HG02642 (cell line): ENCODE measurements at regions not wholly inside any gene's neighbourhood (a gene's known extent, or its start where the extent isn't known, plus 50 kb on each side); places are given as distances from the start of the nearest gene placed in this dataset.
A peak's percentile ranks its signal among the peaks of the same experiment; 100 is the strongest.

ENCODE experiments used
- ATAC-seq: cut with Tn5 transposase; IDR thresholded peaks from one replicate; pipeline ENCODE4 v1.9.1; 2021; ENCODE audit warnings: mild to moderate bottlenecking; ENCODE audit not compliant: unreplicated experiment, poor library complexity

DNA sequence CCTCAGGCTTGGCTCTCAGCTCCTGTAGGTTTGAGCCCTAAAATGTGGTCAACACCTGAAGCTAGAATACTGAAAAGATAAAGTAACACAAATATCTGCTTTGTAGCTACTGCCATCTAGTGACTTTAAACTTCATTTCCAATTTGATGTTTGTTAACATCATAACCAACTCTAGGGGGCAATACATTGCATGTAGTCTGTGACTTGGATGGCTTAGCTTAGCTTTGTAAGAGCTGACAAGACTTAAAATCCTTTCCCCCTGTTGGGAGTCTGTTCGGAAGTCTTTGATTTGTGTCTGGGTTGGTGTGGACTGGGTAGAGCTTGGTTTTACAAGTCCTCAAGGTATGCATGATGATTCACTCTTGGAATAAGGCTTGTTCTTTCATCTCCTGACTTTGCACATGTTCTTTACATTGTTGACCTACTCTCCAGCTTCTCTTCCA, 51.7 kb downstream of the SCN11A start:
- peak; percentile 75 for ATAC-seq

DNA sequence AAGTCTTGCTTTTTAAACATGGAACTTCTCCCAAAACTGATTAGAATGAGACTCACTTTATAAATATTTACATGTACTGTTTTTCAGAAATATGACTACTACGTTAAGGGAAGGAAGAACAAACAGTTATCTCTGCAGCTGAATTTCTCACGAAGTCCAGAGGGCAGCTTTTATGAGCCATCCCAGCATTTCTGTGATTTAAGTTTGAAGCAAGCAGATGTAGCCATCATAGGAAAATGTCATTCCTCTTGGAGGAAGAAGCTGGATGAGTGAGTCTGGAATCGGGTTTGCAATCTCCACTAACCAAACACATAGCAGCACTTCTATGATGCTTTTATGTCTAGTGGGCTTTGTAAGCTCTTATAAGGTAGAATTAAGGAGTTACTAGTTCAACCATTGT, 53.7 kb downstream of the SCN11A start:
- ATAC-seq, result no peak

DNA sequence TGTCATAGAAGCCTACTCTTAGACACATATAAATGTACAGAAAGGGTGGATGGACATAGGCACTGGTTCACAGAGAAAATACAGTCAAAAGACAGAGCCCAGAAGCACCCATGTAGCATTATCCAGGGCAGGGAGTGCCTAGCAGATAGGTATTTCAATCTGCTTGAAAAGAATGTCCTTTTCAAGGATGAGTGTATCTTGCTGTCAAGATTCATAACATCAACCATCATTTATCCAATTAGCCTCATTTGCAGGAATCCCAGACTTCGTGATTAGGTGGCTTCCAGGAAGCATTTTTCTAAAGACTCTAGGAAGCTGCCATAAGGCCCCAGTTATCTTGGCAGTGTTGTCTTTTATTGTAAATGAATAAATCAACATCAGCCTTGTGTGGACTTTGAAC, 55.6 kb downstream of the SCN11A start:
- ATAC-seq, result no peak

DNA sequence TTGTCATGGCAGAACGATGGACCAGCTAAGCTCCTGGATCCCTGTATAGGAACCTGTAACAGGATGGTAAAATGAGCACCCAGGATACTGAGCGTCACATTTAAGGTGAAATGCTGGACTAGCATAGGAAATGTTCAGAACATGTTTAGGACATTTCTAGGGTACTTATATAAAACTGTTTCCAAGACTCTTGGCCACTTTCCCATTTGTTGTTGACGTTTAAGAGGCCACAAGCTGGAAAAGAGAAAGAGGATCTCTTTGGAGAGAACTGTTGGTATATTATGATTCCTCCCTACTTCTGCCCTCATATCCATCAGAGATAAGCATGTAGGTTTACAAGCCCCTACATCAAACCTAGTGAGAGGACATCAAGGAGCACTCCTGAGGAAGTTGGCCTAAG, 57.5 kb downstream of the SCN11A start:
- no peak for ATAC-seq

DNA sequence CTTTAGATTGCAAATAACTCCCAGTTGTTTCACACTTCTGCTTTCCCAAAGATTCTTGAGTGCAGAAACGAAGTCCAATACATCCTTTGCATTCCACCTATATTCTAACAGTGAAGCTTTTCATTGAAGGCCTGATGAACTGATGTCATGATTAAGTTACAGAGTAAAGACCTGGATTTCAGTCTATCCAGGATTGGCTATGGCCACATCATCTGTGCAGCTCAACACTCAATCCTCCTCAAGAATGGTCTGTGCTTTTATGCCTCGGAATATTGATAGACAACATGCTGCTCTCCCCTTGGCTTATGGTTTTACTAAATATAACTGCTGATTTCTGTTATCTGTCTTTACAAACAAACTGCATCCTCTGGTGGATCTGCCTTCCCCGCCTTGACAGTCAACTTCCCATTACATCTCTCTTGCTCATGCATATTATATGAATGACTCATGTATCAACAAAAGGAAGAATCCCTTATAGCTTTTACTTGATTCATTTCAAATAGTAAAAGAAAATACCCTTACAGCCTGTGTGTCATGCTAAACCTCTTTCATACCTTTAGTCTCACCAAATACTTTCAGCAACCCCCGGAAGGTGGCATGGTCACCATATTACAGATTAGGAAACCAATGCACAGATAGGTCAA, 59.5 kb downstream of the SCN11A start:
- ATAC-seq, result no peak

DNA sequence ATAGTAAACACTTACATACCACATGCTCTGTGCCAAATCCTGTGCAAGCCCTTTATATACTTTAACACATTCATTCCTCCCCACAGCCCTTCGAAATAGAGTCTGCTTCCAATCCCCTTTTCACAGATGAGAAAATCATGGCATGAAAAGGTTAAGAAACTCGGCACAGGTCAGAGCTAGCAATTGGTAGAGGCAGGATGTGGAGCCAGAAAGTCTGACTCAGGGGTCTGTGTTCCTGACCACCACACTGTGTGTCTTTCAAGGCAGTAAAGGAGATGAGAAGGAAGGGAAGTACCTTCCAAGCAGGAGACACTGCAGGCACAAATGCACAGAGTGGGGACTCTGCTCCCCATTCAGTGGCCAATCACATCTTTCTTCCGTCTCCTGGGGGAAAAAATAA, 61.1 kb downstream of the SCN11A start:
- no peak for ATAC-seq

DNA sequence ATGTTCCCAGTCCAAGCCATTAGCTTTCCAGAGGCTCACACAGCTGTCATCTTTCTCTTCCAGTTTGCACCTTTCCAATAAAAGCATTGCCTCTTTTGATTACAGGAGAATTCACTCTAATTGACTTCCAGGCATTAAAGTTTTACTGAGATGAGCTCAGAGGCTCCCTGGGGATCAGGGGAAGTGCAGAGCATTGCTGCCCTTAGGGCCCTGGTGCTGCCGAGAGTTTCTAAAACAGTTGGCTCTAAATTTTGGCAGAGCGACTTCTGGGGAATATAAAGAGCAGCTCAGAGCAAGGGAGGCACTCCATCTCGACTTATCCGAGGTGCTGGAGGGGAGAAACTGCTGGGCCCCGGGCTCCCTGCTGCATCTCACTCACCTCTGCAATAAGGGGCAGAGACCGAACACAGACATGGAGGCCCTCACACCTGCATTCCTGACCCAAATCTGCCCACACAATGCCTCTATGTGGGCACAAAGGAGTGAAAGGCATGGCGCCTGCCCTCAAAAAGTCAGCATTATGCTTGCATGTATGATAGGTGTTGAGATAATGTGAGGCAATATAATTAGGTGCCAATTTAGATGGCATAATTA, 61.7 kb downstream of the SCN11A start:
- ATAC-seq, result no peak

DNA sequence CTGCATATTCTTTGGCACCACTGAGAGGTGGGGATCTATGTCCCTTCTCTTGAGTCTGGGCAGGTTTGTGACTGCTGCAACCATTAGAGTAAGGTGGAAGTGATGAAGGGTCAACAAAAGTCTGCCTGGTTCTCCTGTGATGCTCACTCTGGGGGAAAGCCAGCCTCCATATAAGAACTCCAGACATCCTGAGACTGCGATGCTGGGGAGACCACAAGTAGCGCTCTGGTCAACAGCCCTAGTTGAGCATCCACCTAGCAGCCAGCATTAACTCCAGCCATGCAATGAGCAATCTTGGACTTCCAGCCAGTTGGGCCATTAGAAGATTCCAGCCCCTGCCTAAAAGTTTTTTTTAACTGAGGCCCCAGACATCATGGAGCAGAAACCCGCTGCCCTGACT, 62.8 kb downstream of the SCN11A start:
- no peak for ATAC-seq

DNA sequence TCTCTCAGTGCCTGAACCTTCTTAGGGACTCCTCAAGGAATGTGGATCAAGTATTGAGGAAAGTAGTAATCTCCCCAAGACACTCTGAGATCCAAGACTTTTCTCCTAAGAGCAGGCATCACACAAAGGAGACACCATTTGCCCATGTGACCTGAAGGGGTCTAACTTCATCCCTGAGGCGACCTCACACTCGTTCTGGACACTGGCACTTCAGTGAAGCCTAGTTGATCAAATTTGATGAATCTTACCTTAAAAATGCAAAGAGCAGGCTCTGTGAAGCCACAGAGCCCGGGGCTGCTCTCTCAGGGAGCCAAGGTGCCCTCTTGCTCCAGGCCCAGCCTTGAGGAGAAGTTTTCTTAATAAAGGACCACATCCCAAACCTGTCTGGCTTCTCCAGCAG, 64.3 kb downstream of the SCN11A start:
- no peak for ATAC-seq

DNA sequence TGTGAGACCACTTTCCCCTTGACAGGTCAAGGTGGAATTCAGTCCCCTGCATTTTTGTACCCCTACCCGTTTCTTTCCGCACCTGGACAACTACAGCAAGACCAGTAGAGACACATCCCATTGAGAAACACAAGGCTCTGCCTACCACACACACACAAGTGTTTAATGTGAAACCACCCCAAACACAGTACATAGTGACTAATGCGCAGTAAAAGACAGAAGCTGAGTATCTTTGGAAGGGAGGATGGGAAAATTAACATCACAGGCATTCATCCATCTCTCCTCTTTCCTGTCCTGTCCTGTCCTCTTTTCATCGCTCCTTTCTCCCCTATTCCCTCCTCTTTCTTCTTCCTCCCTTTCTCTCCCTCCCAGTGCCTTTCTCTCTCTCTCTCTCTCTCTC, 64.8 kb downstream of the SCN11A start:
- ATAC-seq, result no peak

DNA sequence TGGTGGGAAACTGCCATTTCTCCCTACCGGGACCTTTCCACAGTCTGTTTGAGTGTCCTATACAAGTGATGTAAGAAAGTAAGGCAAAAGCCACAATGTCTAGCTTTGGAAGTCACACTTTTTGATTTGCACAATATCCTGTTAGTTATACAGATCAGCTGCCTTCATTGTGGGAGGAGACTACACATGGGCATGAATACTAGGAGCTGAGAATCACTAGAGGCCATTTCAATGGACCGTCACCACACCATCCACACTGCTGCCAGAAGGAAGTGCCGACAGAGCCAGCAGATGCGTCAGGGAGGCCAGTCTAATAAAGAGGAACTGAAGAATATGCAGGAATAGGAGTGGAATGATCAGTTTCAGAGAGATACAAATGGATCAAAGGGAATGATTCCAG, 65.8 kb downstream of the SCN11A start:
- ATAC-seq, result no peak

DNA sequence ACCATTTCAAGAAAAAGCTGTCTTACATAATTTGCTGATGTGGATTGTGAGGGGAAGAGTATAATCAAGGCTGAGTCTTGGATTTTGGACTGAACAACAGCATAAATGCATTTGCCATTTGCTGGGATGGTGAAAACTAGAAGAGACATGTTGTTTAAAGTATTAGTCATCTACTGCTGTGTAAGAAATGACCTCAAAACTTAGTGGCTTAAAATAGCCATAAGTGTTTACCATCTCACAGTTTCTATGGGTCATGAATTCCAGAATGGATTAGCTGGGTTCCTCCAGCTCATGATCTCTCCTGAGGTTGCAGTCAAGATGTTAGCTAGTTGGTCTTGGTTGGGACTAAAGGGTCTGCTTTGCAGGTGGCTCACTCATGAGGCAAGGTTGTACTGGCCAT, 66.2 kb downstream of the SCN11A start:
- ATAC-seq, result no peak

DNA sequence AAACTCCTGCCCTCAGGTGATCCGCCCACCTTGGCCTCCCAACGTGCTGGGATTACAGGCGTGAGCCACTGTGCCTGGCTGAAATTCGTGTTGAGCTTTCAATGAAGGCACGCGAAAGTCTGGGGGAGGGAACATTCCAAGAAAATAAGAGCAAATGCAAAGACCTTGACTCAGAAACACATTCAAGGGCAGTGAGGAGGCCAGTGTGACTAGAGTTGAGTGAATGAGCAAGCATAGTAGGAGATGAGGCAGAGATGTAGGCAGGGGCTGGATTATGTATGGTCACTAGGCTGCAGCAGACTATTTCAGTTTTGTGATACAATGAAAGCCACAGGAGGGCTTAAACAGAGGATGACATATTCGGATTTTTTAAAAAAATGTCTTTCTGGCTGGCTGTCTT, 67.0 kb downstream of the SCN11A start:
- no peak for ATAC-seq

DNA sequence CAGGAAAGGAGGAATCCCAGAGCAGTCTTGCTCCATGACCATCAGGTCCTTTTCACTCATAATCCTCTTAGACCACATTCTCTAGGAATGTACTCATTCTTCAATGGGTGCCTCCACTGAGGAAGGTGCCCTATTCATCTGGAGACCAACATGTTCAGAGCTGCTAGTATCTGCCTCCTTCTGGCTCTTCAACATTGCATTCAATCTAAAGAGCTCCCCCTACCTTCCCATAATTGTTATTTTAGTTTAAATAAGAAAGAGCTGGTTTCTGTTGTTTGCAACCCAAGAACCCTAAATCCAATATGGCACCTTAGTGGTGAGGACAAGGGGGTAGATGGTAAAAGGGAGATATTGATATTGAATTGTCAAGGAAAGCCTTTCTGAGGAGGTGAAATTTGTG, 67.6 kb downstream of the SCN11A start:
- ATAC-seq, result no peak

DNA sequence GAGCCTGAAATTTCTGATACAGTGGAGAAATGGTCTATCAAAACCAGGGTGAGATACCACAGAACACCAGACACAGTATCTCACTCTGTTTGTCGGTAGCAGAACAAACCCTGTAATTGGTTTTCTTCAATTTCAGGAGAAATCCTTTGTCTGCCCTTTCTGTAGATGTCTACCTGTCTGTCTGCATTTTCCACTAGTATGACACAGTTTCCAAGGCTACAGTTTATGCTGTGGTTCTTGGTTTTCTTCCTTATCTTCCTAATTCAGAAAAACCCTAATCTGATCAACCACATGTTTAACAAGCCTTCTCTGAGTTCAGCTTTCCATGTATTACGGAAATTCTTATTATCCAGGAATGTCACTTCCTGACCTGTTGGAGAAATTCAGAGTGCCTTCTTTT, 70.8 kb downstream of the SCN11A start:
- no peak for ATAC-seq

DNA sequence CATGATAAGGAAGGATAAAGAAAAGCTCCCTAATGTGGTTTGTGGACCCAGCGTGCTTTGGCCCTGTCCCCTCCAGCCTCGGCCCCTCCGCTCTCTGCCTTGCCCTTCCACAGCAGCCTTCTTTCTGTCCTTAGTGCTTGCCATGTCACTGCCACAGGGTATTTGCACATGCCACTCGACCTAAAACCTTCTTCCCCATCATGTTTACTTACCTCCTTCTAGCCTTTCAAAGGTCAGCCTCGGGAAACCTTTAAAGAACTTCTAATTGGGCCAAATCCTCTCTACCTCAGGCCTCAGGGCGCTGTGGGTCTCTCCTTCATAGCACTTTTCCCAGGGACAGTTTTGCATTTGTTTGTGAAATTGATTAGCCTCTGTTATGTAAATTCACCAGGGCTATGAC, 73.0 kb downstream of the SCN11A start:
- ATAC-seq, result no peak

DNA sequence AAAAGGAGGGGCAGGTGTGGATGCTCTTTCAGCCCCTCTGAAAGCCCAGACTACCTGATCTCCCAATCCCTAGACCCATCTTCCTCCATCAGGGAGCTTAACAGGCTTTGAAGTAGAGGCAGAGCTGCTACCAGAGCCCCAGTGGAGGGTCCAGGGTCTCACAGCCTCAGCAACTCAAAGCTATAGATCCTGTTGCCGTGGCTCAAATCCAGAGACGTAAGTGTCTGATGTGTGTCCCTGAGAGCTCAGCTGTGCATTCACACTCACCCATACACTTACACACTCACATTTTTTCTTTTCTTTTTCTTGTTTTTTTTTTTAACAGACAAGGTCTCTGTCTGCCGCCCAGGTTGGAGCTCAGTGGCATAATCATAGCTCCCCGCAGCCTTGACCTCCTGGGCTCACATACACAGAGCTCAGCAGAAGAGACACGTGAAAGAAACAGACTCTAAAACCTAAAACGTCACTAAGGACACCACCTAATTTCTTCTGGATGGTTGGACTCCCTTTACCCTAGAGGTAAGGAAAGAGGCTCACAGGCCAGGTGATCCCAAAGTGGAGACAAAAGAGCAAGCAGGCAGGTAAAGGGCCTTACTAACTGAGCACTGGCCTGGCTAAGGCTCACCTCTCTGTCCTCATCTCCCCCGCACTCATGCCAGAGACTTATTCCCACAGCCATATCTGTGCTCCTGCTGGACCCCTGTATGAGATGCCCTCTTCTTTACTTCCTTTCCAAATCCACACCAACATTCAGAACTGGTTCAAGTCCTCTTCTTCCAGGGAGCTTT, 80.7 kb downstream of the SCN11A start:
- ATAC-seq, result no peak

DNA sequence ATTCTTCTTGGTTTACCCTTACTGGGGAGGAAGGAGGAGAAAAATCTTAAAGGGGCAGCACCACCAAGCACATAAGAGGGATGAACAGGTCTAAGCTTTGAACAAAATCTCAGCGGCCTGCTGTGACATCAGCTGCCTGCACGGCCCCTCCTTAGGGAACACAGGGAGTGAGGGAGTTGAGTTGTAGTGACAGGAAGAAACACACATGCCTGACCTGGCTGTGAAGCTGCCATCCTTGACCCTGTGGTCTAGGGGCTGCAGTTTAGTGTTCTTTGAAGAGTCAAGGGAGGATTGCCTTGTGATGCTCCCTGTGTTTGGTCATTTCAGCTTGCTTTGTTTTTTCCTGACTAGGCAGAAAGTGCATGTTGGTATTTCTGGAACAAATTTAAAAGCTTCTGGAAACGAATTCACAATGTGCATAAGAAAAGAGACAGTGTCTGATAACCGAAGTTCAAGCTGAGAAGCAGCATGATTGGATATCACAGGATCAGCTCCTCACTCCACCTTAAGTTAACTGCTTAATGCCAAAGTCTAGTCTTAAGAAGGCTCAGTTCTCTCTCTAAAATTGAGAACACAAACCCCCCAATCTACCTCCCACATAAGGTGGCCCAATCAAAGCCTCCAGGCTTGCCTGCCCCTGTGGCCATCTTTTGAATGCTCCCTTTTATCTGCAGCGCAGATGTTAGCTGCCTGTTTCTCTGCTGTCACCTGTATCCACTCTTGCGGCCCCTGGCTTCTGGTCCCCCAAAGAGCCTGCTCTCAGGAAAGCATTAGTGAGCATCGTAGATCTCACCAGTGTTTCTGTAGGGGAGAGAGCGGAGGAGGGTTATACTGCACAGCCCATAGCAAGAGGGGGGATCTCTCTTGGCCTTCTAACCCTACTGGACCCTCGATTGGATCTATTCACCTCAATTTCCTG, 82.2 kb downstream of the SCN11A start:
- no peak for ATAC-seq

DNA sequence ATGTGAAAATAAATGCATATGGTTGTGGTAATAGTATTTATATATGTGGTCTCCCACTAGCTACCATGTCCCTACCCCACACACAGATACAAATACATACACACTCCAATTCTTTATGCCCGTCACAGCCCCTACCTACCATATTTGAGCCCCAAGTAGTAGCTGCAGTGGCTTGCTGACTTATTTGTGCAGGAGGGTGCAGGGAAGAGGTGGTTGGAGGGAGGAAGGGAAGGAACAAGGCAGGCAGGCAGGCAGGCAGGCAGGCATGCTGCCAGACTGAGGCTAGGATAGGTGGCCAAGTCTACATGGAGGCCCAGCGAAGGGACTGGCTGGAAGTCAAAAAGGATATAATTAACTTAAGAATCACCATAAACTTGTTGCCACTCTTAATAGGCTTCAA, 82.9 kb downstream of the SCN11A start:
- no peak for ATAC-seq

DNA sequence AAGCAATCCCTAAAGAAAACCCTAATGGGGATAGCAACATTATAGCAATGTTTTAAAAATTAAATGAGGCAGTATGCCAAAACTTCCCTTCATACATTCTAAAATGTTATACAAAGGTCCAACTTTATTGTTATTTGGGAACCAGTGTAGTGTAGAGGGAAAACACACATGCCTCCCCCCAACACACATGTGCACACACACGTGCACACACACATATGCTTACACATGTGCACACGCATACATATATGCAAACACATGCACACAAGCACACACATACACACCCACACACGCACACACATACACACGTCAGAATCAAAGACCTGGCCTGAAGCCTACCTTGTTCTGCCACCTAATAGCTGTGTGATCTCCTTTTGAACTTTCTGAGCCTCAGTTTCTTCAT, 83.3 kb downstream of the SCN11A start:
- ATAC-seq, result no peak

DNA sequence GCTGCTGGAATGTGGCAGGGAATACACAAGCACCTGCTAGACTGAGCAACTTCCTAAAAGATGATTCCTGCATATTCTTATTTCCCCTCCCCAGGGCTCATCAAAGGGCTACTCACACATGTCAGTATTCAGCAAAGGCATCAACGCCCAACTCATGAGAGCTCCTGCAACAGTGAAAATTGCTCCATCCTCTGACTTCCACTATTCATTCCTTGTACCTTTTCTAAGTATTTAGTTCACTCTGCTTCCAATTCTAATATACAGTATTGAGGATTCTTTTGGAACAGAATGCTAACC, 84.1 kb downstream of the SCN11A start:
- ATAC-seq, result no peak
